OCI-LY1 (cell line): ENCODE measurements at regions not wholly inside any gene's neighbourhood (a gene's known extent, or its start where the extent isn't known, plus 50 kb on each side); places are given as distances from the start of the nearest gene placed in this dataset.

ENCODE experiments used
- H2AFZ ChIP-seq: fragments of 200-600 bp; sonication (generic), shearing (Covaris generic); 2 replicates; pipeline ENCODE4 v1.6.0; 2014; ENCODE audit warnings: antibody characterized with exemption, mild to moderate bottlenecking, low read length
- H3F3A ChIP-seq: fragments of 200-600 bp; sonication (generic), shearing (Covaris generic); 2 replicates; pipeline ENCODE4 v1.6.0; 2014; ENCODE audit warnings: mild to moderate bottlenecking, antibody characterized with exemption, low read length, moderate library complexity; ENCODE audit not compliant: insufficient read depth
- H3K27ac ChIP-seq: fragments of 200-600 bp; sonication (generic); 2 replicates; pipeline ENCODE4 v1.5.1; 2014; ENCODE audit warnings: low read length, mixed run types, mild to moderate bottlenecking, low read depth; ENCODE audit not compliant: poor library complexity, severe bottlenecking
- H3K27me3 ChIP-seq: fragments of 200-600 bp; sonication (generic); 2 replicates; pipeline ENCODE4 v1.6.0; 2014; ENCODE audit warnings: antibody characterized with exemption, mild to moderate bottlenecking, low read length, moderate library complexity; ENCODE audit not compliant: insufficient read depth
- H3K36me3 ChIP-seq: fragments of 200-600 bp; sonication (generic); 2 replicates; pipeline ENCODE4 v1.6.1; 2014; ENCODE audit warnings: mild to moderate bottlenecking, antibody characterized with exemption, low read length, moderate library complexity, mixed read lengths; ENCODE audit not compliant: insufficient read depth
- H3K4me1 ChIP-seq: fragments of 200-600 bp; sonication (generic); 2 replicates; pipeline ENCODE4 v1.5.1; 2014; ENCODE audit warnings: mild to moderate bottlenecking, low read length, moderate library complexity; ENCODE audit not compliant: insufficient read depth, severe bottlenecking
- H3K4me2 ChIP-seq: fragments of 200-600 bp; sonication (generic), shearing (Covaris generic); 2 replicates; pipeline ENCODE4 v1.6.1; 2014; ENCODE audit warnings: low read length
- H3K4me3 ChIP-seq: fragments of 200-600 bp; sonication (generic); 2 replicates; pipeline ENCODE4 v1.5.1; 2014; ENCODE audit warnings: low read length, low read depth, mild to moderate bottlenecking, mixed read lengths; ENCODE audit not compliant: poor library complexity, severe bottlenecking
- H3K79me2 ChIP-seq: fragments of 200-600 bp; shearing (Covaris generic); 2 replicates; pipeline ENCODE4 v1.6.1; 2016; ENCODE audit warnings: mixed run types, low read length, mixed read lengths; ENCODE audit not compliant: insufficient read depth
- H3K9ac ChIP-seq: fragments of 200-600 bp; sonication (generic), shearing (Covaris generic); 2 replicates; pipeline ENCODE4 v1.6.1; 2014; ENCODE audit warnings: mild to moderate bottlenecking, low read length, mixed read lengths
- H3K9me2 ChIP-seq: fragments of 200-600 bp; sonication (generic), shearing (Covaris generic); 2 replicates; pipeline ENCODE4 v1.6.1; 2014; ENCODE audit warnings: low read depth, mild to moderate bottlenecking, low read length, mixed read lengths
- H3K9me3 ChIP-seq: fragments of 200-600 bp; shearing (Covaris generic); 2 replicates; pipeline ENCODE4 v1.6.1; 2014; ENCODE audit warnings: low read length, mixed read lengths
- H4K20me1 ChIP-seq: fragments of 200-600 bp; sonication (generic), shearing (Covaris generic); 2 replicates; pipeline ENCODE4 v1.6.0; 2016; ENCODE audit warnings: mild to moderate bottlenecking, low read length; ENCODE audit not compliant: insufficient read depth
- CTCF ChIP-seq: fragments of 200-600 bp; sonication (generic), shearing (Covaris generic); IDR thresholded peaks from 2 replicates; pipeline ENCODE4 v1.5.1; 2017; ENCODE audit warnings: mild to moderate bottlenecking, antibody characterized with exemption, low read length, moderate library complexity, mixed read lengths
- EZH2 ChIP-seq: fragments of 200-600 bp; sonication (generic), shearing (Covaris generic); IDR thresholded peaks from 2 replicates; pipeline ENCODE4 v1.8.0; 2017; ENCODE audit warnings: borderline replicate concordance, mixed run types, mild to moderate bottlenecking, antibody characterized with exemption, low read length, moderate library complexity, mixed read lengths

DNA sequence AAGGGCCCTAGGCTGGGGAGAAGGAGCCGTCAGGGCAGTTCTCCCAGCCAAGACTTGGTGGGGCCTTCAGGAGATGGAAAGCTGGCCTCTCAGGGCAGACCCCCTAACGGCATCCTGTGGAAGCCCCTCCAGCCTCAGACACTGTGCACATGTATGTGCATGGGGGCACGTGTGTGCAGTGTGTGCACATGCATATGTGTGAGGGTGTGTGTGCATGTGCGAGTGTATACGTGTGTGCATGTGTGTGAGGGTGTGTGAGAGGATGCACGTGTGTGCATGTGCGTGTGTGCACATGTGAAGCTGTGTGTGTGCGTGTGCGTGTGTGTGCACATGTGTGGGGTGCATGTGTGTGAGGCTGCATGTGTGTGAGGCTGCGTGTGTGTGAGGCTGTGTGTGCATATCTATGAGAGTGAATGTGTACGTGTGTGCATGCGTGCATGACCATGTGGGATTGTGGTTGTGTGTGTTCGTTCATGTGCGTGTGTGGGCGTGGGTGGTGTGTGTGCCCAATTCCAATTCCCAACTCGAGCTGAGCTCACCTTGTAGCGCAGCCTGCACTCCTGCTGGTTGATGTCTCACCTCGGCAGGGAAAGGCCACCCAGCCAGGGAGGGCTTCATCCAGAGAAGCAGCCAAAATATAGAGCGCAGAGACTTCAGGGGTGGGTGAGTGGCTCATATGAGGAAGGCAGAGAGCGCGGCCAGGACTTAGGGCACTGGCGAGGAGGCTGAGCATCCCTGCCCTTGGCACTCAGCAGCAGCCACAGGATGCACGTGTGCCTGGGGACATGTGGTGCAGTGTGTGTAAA is 142.7 kb upstream of the PPP1R26 start:
- no peak overlapping the region for H3K9ac ChIP-seq
- no peaks in the 10 kb centered on the region for H3K4me1 ChIP-seq

DNA sequence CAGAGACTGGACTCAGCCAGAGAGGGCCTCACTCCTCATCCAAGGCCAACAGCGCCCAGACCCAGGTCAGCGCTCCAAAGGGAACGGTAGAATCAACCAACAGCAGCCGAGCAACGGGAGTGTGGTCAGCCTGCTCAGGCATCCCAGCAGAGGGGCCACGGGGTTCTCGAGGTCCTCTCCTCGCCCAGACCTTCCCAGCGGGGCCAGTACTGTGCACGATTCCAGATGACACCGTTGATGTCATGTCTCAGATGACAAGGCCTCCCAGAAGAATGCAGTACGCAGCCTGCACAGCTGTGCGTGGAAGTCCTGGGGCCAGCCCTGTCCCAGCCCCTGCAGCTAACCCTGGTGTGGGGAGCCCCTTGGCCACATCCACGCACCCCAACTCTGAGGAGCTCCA is 141.0 kb upstream of the PPP1R26 start:
- Histone ChIP-seq H3F3A (no peaks in the 10 kb centered on the region), H2AFZ (no peak overlapping the region), H3K4me2 (no peak overlapping the region), H3K9ac (no peak overlapping the region), H3K36me3 (no peaks in the 10 kb centered on the region), H3K27me3 (0 out of 2 replicates have a peak, but pooled peaks cover 3% of the 10 kb centered on the region), H3K79me2 (no peaks in the 10 kb centered on the region), H3K9me3 (no peaks in the 10 kb centered on the region), H3K4me1 (no peaks in the 10 kb centered on the region), H3K4me3 (no peak overlapping the region), H3K9me2 (no peaks in the 10 kb centered on the region), H4K20me1 (no peaks in the 10 kb centered on the region), H3K27ac (no peak overlapping the region)
- no peak for TF ChIP-seq EZH2
- TF ChIP-seq CTCF: no peak

More for the DNA sequence above, 142.7 kb upstream of the PPP1R26 start:
- Histone ChIP-seq H3K9me3 (no peaks in the 10 kb centered on the region), H4K20me1 (no peaks in the 10 kb centered on the region), H3K4me3 (no peak overlapping the region), H3K36me3 (no peaks in the 10 kb centered on the region), H2AFZ (no peak overlapping the region), H3K9me2 (no peaks in the 10 kb centered on the region), H3K79me2 (no peaks in the 10 kb centered on the region), H3K27ac (no peak overlapping the region), H3F3A (no peaks in the 10 kb centered on the region), H3K27me3 (0 out of 2 replicates have a peak, but pooled peaks cover 3% of the 10 kb centered on the region), H3K4me2 (no peak overlapping the region)
- TF ChIP-seq EZH2 (no peak), CTCF (no peak)

DNA sequence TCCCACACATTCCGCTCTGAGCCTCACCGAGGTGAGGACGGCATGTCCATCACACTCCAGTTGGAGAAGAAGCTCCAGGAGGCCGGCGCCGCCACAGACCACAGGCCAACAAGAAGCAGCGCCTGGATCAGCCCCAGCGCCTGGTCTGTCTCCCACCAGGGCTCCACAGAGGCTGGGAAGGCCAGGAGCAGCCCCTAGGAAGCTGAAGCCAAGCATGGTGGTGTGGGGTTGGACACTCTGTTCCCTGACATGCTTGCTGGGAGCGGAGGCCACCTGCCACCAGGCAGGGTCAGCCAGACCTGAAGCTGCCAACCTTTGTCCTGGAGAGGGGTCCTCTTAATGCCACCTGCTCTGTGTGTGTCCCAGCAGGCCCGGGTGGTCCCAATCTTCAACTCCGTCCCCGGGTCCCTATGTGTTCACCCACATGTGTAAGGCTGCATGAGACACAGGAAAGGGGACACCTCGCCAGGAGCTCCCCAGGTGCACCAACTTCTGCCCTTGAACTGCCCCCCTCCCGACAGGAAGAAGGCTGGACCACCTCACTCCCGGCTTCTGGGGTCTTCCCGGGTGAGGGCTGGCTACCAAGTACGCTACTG is 140.1 kb upstream of the PPP1R26 start:
- TF ChIP-seq EZH2 (no peak), CTCF (no peak)
- Histone ChIP-seq H3K9ac (no peak overlapping the region), H3K9me2 (no peaks in the 10 kb centered on the region), H3K4me1 (no peaks in the 10 kb centered on the region), H2AFZ (no peak overlapping the region), H3K4me2 (no peak overlapping the region), H3F3A (no peaks in the 10 kb centered on the region), H3K79me2 (no peaks in the 10 kb centered on the region), H4K20me1 (no peaks in the 10 kb centered on the region), H3K27me3 (0 out of 2 replicates have a peak, but pooled peaks cover 3% of the 10 kb centered on the region), H3K27ac (no peak overlapping the region), H3K36me3 (no peaks in the 10 kb centered on the region), H3K9me3 (no peaks in the 10 kb centered on the region), H3K4me3 (no peak overlapping the region)
